BJ (cell line): ENCODE measurements at regions not wholly inside any gene's neighbourhood (a gene's known extent, or its start where the extent isn't known, plus 50 kb on each side); places are given as distances from the start of the nearest gene placed in this dataset.

Source experiments
- CTCF ChIA-PET: fragments of 350-600 bp; formaldehyde crosslinking; extraction: SDS; loops from one replicate; lab custom pipeline; 2021; ENCODE audit warnings: antibody characterized with exemption, inconsistent platforms; lab: Yijun Ruan, JAX
- POLR2A ChIA-PET: fragments of 300-600 bp; sonication (Branson Sonifier 250); formaldehyde crosslinking; extraction: SDS; loops from one replicate; lab custom pipeline; 2021; ENCODE audit warnings: antibody characterized with exemption; lab: Charles Lee
- DNase-seq: peaks from one replicate; pipeline ENCODE4 v3.0.0-alpha.2; 2011; ENCODE audit warnings: low read depth
- H3K27me3 ChIP-seq: 2 replicates; pipeline ENCODE4 v1.6.0; 2011; ENCODE audit warnings: low read length; ENCODE audit not compliant: control insufficient read depth, insufficient read depth
- H3K36me3 ChIP-seq: 2 replicates; pipeline ENCODE4 v1.5.1; 2011; ENCODE audit warnings: low read length; ENCODE audit not compliant: control insufficient read depth, insufficient read depth
- H3K4me3 ChIP-seq: 2 replicates; pipeline ENCODE4 v1.5.1; 2011; ENCODE audit warnings: low read depth, mild to moderate bottlenecking, control low read depth, low read length
- CTCF ChIP-seq: IDR thresholded peaks from 2 replicates; pipeline ENCODE4 v1.5.1; 2011; ENCODE audit warnings: low read depth, mild to moderate bottlenecking, control low read depth, inconsistent platforms, low read length, moderate library complexity; ENCODE audit not compliant: insufficient read depth

GRCh38 chr5:171629628-171630349 is 155.8 kb upstream of the SMIM23 start:
- H3K27me3 ChIP-seq = peaks cover 17% of the 10 kb centered on the region
- H3K4me3 ChIP-seq = no peak overlapping the region
- DNase-seq = no peak
- POLR2A ChIA-PET = no interaction called here
- peak; percentile 72 for TF ChIP-seq CTCF
- CTCF ChIA-PET = interaction anchor here (0.8 to 2.5 kb wide), 9 partner anchors 11 to 279 kb away, joined by 3 to 13 read pairs (median 4); partner anchors contain the start of gene FGF18
- no peaks in the 10 kb centered on the region for H3K36me3 ChIP-seq

GRCh38 chr5:171630350-171631065 is 155.1 kb upstream of the SMIM23 start:
- Histone ChIP-seq H3K27me3 (peaks cover 17% of the 10 kb centered on the region), H3K4me3 (no peak overlapping the region), H3K36me3 (no peaks in the 10 kb centered on the region)
- DNase-seq = no peak
- ChIA-PET POLR2A (no interaction called here), CTCF (interaction anchor here (0.5 to 2.5 kb wide), 12 partner anchors 10 to 281 kb away, joined by 3 to 13 read pairs (median 4); partner anchors contain the start of gene FGF18)
- no peak for TF ChIP-seq CTCF

- TF ChIP-seq CTCF = no peak
- no peak overlapping the region for H3K4me3 ChIP-seq
- ChIA-PET CTCF (interaction anchor here (1.1 to 1.8 kb wide), 2 partner anchors 22 to 214 kb away, joined by 3 to 5 read pairs; no protein-coding TSS in a partner anchor), POLR2A (no interaction called here)
- no peak for DNase-seq
- H3K36me3 ChIP-seq = no peaks in the 10 kb centered on the region
- H3K27me3 ChIP-seq = peaks cover 11% of the 10 kb centered on the region
Measured at GRCh38 chr5:171632616-171633015, 153.0 kb upstream of the SMIM23 start.

- H3K36me3 ChIP-seq = no peaks in the 10 kb centered on the region
- TF ChIP-seq CTCF = no peak
- CTCF ChIA-PET = interaction anchor here (0.5 to 1.8 kb wide), 3 partner anchors 21 to 216 kb away, joined by 3 to 5 read pairs (median 3); no protein-coding TSS in a partner anchor
- H3K4me3 ChIP-seq = no peak overlapping the region
- POLR2A ChIA-PET = no interaction called here
- peaks cover 6% of the 10 kb centered on the region for H3K27me3 ChIP-seq
- DNase-seq = no peak
Measured at GRCh38 chr5:171633776-171634470, 151.7 kb upstream of the SMIM23 start.
